ENCODE measurements at regions not wholly inside any gene's neighbourhood (a gene's known extent, or its start where the extent isn't known, plus 50 kb on each side); places are given as distances from the start of the nearest gene placed in this dataset.

DNA sequence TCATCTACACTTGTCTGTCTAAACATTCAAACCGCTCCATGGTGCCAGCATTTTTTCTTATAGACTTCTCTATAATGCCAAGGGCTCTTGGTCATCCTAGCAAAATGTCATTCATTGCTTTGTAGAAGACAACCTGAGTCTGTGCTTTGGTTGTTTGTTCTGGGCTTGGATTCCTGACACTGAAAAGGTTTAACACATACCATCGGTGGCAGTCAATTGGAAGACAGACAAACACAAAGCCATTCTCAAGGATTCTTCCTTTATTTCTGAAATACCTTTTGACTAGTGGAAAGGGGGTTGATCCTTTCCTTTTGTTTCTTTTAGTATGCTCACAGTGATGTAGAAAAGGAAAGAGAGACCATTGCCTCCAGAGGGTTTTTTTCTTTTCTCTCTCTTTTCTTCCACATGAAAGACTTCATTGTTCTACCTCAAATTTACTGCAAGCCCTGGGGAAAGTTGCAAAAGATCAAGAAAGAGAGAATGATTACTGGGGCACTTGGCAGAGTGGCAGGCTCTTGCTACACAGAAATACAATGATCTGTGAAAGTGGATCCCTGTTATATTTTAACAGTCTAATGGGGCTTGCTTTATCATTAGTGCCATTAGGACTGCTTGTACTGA is 66.4 kb upstream of the TMC1 start:
- TF ChIP-seq, protein P1, sequence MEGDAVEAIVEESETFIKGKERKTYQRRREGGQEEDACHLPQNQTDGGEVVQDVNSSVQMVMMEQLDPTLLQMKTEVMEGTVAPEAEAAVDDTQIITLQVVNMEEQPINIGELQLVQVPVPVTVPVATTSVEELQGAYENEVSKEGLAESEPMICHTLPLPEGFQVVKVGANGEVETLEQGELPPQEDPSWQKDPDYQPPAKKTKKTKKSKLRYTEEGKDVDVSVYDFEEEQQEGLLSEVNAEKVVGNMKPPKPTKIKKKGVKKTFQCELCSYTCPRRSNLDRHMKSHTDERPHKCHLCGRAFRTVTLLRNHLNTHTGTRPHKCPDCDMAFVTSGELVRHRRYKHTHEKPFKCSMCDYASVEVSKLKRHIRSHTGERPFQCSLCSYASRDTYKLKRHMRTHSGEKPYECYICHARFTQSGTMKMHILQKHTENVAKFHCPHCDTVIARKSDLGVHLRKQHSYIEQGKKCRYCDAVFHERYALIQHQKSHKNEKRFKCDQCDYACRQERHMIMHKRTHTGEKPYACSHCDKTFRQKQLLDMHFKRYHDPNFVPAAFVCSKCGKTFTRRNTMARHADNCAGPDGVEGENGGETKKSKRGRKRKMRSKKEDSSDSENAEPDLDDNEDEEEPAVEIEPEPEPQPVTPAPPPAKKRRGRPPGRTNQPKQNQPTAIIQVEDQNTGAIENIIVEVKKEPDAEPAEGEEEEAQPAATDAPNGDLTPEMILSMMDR (IDR thresholded peaks at IDR 0.05; ENCODE audit: low read depth, low read length) = no peak
- no peak for TF ChIP-seq MAX (IDR thresholded peaks at IDR 0.05; ENCODE audit: low read depth, low read length)
- no peak for TF ChIP-seq POLR2A (IDR thresholded peaks at IDR 0.05; ENCODE audit: extremely low read depth, insufficient read length)
